SIG-M5 treated with dmso at 0.1 percent for 504 hours (cell line): ENCODE measurements at regions not wholly inside any gene's neighbourhood (a gene's known extent, or its start where the extent isn't known, plus 50 kb on each side); places are given as distances from the start of the nearest gene placed in this dataset.
"Not testable (repeated sequence)": the region's sequence is repeated elsewhere in the genome, so short reads cannot be mapped to it uniquely, and the experiment has no call there.

Source experiments
- DNase-seq: peaks from one replicate; lab custom pipeline; 2025; ENCODE audit not compliant: unreplicated experiment; lab: John Stamatoyannopoulos, UW

GRCh38 chr4:133377286-133377685 is 228.2 kb downstream of the PCDH10 start:
- DNase-seq = no peak

GRCh38 chr4:133372699-133373098 is 223.6 kb downstream of the PCDH10 start:
- no peak for DNase-seq

- no peak for DNase-seq
These were observed 206.5 kb downstream of the PCDH10 start for GRCh38 chr4:133355633-133356032.

GRCh38 chr4:133347409-133347808 is 198.3 kb downstream of the PCDH10 start:
- DNase-seq = no peak

- no peak for DNase-seq
These were observed 175.4 kb downstream of the PCDH10 start for GRCh38 chr4:133324491-133324890.

- DNase-seq = no peak
These were observed 174.6 kb downstream of the PCDH10 start for GRCh38 chr4:133323670-133324069.

GRCh38 chr4:133320576-133321170 is 171.6 kb downstream of the PCDH10 start:
- DNase-seq = peak; percentile 52

- DNase-seq = no peak
These were observed 167.8 kb downstream of the PCDH10 start for GRCh38 chr4:133316909-133317308.

- DNase-seq = no peak
These were observed 165.9 kb downstream of the PCDH10 start for GRCh38 chr4:133314991-133315390.

GRCh38 chr4:133287396-133287795 is 138.3 kb downstream of the PCDH10 start:
- DNase-seq = no peak

- DNase-seq = no peak
These were observed 129.5 kb downstream of the PCDH10 start for GRCh38 chr4:133278591-133278990.

GRCh38 chr4:133277940-133278339 is 128.8 kb downstream of the PCDH10 start:
- DNase-seq = not testable (repeated sequence)

GRCh38 chr4:133275246-133275645 is 126.2 kb downstream of the PCDH10 start:
- no peak for DNase-seq

- DNase-seq = no peak
These were observed 124.3 kb downstream of the PCDH10 start for GRCh38 chr4:133273401-133273800.

- peak; percentile 8 for DNase-seq
These were observed 121.0 kb downstream of the PCDH10 start for GRCh38 chr4:133270021-133270570.

GRCh38 chr4:133268205-133268604 is 119.1 kb downstream of the PCDH10 start:
- DNase-seq = no peak

GRCh38 chr4:133267506-133267905 is 118.4 kb downstream of the PCDH10 start:
- DNase-seq = not testable (repeated sequence)

GRCh38 chr4:133266966-133267365 is 117.9 kb downstream of the PCDH10 start:
- not testable (repeated sequence) for DNase-seq

- not testable (repeated sequence) for DNase-seq
These were observed 115.2 kb downstream of the PCDH10 start for GRCh38 chr4:133264251-133264650.

GRCh38 chr4:133263104-133263503 is 114.0 kb downstream of the PCDH10 start:
- no peak for DNase-seq

GRCh38 chr4:133247861-133248260 is 98.8 kb downstream of the PCDH10 start:
- DNase-seq = no peak

GRCh38 chr4:133245226-133245625 is 96.1 kb downstream of the PCDH10 start:
- no peak for DNase-seq
